ENCODE measurements at regions not wholly inside any gene's neighbourhood (a gene's known extent, or its start where the extent isn't known, plus 50 kb on each side); places are given as distances from the start of the nearest gene placed in this dataset.

- no peaks in the 10 kb centered on the region for H3K27me3 ChIP-seq (ENCODE audit: control insufficient read depth, insufficient read depth, low read length)
- ChIA-PET CTCF (no interaction called here), POLR2A (no interaction called here)
- no peaks in the 10 kb centered on the region for H3K36me3 ChIP-seq (ENCODE audit: control insufficient read depth, insufficient read depth, low read length)
- no peak for TF ChIP-seq CTCF (IDR thresholded peaks at IDR 0.05; ENCODE audit: insufficient read depth, low read depth, low read length)
- no peak overlapping the region for H3K4me3 ChIP-seq (ENCODE audit: low read depth, low read length)
- DNase-seq (ENCODE audit: low read depth): no peak
These were observed 114.8 kb upstream of the THSD7A start for GRCh38 chr7:11946794-11947193.

- ChIA-PET CTCF (no interaction called here), POLR2A (no interaction called here)
- no peak for DNase-seq (ENCODE audit: low read depth)
- Histone ChIP-seq H3K36me3 (ENCODE audit: control insufficient read depth, insufficient read depth, low read length) (no peaks in the 10 kb centered on the region), H3K27me3 (ENCODE audit: control insufficient read depth, insufficient read depth, low read length) (no peaks in the 10 kb centered on the region), H3K4me3 (ENCODE audit: low read depth, low read length) (no peak overlapping the region)
- TF ChIP-seq CTCF (IDR thresholded peaks at IDR 0.05; ENCODE audit: insufficient read depth, low read depth, low read length): no peak
These were observed 118.3 kb upstream of the THSD7A start for GRCh38 chr7:11950281-11950680.

- H3K4me3 ChIP-seq (ENCODE audit: low read depth, low read length): no peak overlapping the region
- no peaks in the 10 kb centered on the region for H3K36me3 ChIP-seq (ENCODE audit: control insufficient read depth, insufficient read depth, low read length)
- TF ChIP-seq CTCF (IDR thresholded peaks at IDR 0.05; ENCODE audit: insufficient read depth, low read depth, low read length): no peak
- ChIA-PET POLR2A (no interaction called here), CTCF (no interaction called here)
- no peaks in the 10 kb centered on the region for H3K27me3 ChIP-seq (ENCODE audit: control insufficient read depth, insufficient read depth, low read length)
- DNase-seq (ENCODE audit: low read depth): no peak
These were observed 118.9 kb upstream of the THSD7A start for GRCh38 chr7:11950942-11951341.

- CTCF ChIA-PET: no interaction called here
- no peak overlapping the region for H3K4me3 ChIP-seq (ENCODE audit: low read depth, low read length)
- no peak for DNase-seq (ENCODE audit: low read depth)
- H3K27me3 ChIP-seq (ENCODE audit: control insufficient read depth, insufficient read depth, low read length): no peaks in the 10 kb centered on the region
- POLR2A ChIA-PET: no interaction called here
- no peaks in the 10 kb centered on the region for H3K36me3 ChIP-seq (ENCODE audit: control insufficient read depth, insufficient read depth, low read length)
- TF ChIP-seq CTCF (IDR thresholded peaks at IDR 0.05; ENCODE audit: insufficient read depth, low read depth, low read length): no peak
These were observed 119.9 kb upstream of the THSD7A start for GRCh38 chr7:11951909-11952308.

GRCh38 chr7:11952972-11953371 is 121.0 kb upstream of the THSD7A start:
- ChIA-PET CTCF (no interaction called here), POLR2A (no interaction called here)
- TF ChIP-seq CTCF (IDR thresholded peaks at IDR 0.05; ENCODE audit: insufficient read depth, low read depth, low read length): no peak
- Histone ChIP-seq H3K4me3 (ENCODE audit: low read depth, low read length) (no peak overlapping the region), H3K36me3 (ENCODE audit: control insufficient read depth, insufficient read depth, low read length) (no peaks in the 10 kb centered on the region), H3K27me3 (ENCODE audit: control insufficient read depth, insufficient read depth, low read length) (no peaks in the 10 kb centered on the region)
- DNase-seq (ENCODE audit: low read depth): no peak
